Endothelial cell of umbilical vein (primary cell): ENCODE measurements at regions not wholly inside any gene's neighbourhood (a gene's known extent, or its start where the extent isn't known, plus 50 kb on each side); places are given as distances from the start of the nearest gene placed in this dataset.

Experiments
- BruUV-seq: library from RNA; stranded (reverse); fragments of 400-500 nt; replicated peaks from 2 replicates; lab custom pipeline; 2021; lab: Mats Ljungman, UMichigan
- CTCF ChIA-PET: fragments of 300-600, 350-600 bp; sonication (Branson Sonifier 250); formaldehyde crosslinking; loops from one replicate; lab custom pipeline; 2021; ENCODE audit warnings: antibody characterized with exemption, inconsistent platforms; lab: Charles Lee
- POLR2A ChIA-PET: fragments of 300-600, 350-600 bp; sonication (Branson Sonifier 250); formaldehyde crosslinking; loops from one replicate; lab custom pipeline; 2021; ENCODE audit warnings: antibody characterized with exemption, inconsistent platforms; lab: Charles Lee
- DNase-seq: peaks from one replicate; pipeline ENCODE4 v3.0.0-alpha.2; 2011; ENCODE audit warnings: low read depth, low spot score
- FAIRE-seq: peaks from 2 replicates; lab custom pipeline; 2011; peaks lifted over from hg19 to GRCh38; lab: Jason Lieb, UNC
- H2AFZ ChIP-seq: 2 replicates; pipeline ENCODE4 v1.6.0; 2012; ENCODE audit warnings: low read depth, low read length, control low read depth, inconsistent platforms
- H3K27ac ChIP-seq: 2 replicates; pipeline ENCODE4 v1.5.1; 2011; ENCODE audit warnings: low read depth, mild to moderate bottlenecking, control low read depth, low read length, moderate library complexity; ENCODE audit not compliant: insufficient read depth
- H3K27me3 ChIP-seq, 2 experiments: 2 replicates each; pipeline versions ENCODE4 v1.6.0 to v1.6.1; 2011; ENCODE audit warnings: low read length in 2 of 2, mixed read lengths in 1 of 2; ENCODE audit not compliant: control insufficient read depth in 2 of 2, insufficient read depth in 2 of 2
- H3K36me3 ChIP-seq, 2 experiments: 2 replicates in 1 of 2; 3 replicates in 1 of 2; pipeline ENCODE4 v1.5.1; 2011; ENCODE audit warnings: low read length in 2 of 2, mild to moderate bottlenecking in 1 of 2, moderate library complexity in 1 of 2; ENCODE audit not compliant: control insufficient read depth in 2 of 2, insufficient read depth in 2 of 2; ENCODE audit errors: extremely low read depth in 1 of 2
- H3K4me1 ChIP-seq: 3 replicates; pipeline ENCODE4 v1.5.1; 2011; ENCODE audit warnings: mild to moderate bottlenecking, low read length; ENCODE audit not compliant: control insufficient read depth, insufficient read depth; ENCODE audit errors: extremely low read depth
- H3K4me2 ChIP-seq: 2 replicates; pipeline ENCODE4 v1.6.1; 2011; ENCODE audit warnings: low read length, control low read depth, mixed read lengths; ENCODE audit not compliant: insufficient read depth
- H3K4me3 ChIP-seq, 3 experiments: fragments of 200-600 bp in 1 of 3; sonication (generic), shearing (Covaris generic) in 1 of 3; replicated peaks in 1 of 3; 2 replicates each; pipeline ENCODE4 v1.5.1; 2011 to 2016; ENCODE audit warnings: control low read depth in 3 of 3, low read length in 3 of 3, mild to moderate bottlenecking in 2 of 3, inconsistent platforms in 1 of 3, low read depth in 1 of 3, moderate library complexity in 1 of 3; ENCODE audit not compliant: insufficient read depth in 1 of 3
- H3K79me2 ChIP-seq: 2 replicates; pipeline ENCODE4 v1.6.0; 2012; ENCODE audit warnings: low read length, inconsistent platforms; ENCODE audit not compliant: control insufficient read depth, insufficient read depth
- H3K9ac ChIP-seq: replicated peaks from 2 replicates; pipeline ENCODE3; 2011; ENCODE audit warnings: low read length, control low read depth; ENCODE audit not compliant: insufficient read depth; ENCODE audit errors: extremely low read depth
- H3K9me1 ChIP-seq: replicated peaks from 3 replicates; pipeline ENCODE4 v1.6.0; 2011; ENCODE audit warnings: mild to moderate bottlenecking, low read length; ENCODE audit not compliant: control insufficient read depth, insufficient read depth; ENCODE audit errors: extremely low read depth
- H3K9me3 ChIP-seq: replicated peaks from 2 replicates; pipeline ENCODE4 v1.5.1; 2012; ENCODE audit warnings: low read length, inconsistent platforms; ENCODE audit not compliant: control insufficient read depth, insufficient read depth
- H4K20me1 ChIP-seq: replicated peaks from 2 replicates; pipeline ENCODE3; 2011; ENCODE audit warnings: mild to moderate bottlenecking, low read length; ENCODE audit not compliant: control insufficient read depth, insufficient read depth; ENCODE audit errors: extremely low read depth
- CTCF ChIP-seq, 2 donors: IDR thresholded peaks; 1 replicate in 1 of 2; 2 replicates in 1 of 2; pipeline ENCODE4 v1.5.1; 2011; ENCODE audit warnings: low read length in 2 of 2, mild to moderate bottlenecking in 2 of 2, moderate library complexity in 2 of 2, control low read depth in 1 of 2, inconsistent platforms in 1 of 2, low read depth in 1 of 2; ENCODE audit not compliant: insufficient read depth in 1 of 2; ENCODE audit errors: extremely low read depth in 1 of 2
- FOS ChIP-seq: IDR thresholded peaks from 2 replicates; pipeline ENCODE4 v1.6.1; 2011; ENCODE audit warnings: mild to moderate bottlenecking, low read length, moderate library complexity, borderline replicate concordance; ENCODE audit not compliant: insufficient read depth
- MAX ChIP-seq: IDR thresholded peaks from 2 replicates; pipeline ENCODE4 v1.6.1; 2011; ENCODE audit not compliant: insufficient read depth, insufficient read length
- MYC ChIP-seq: IDR thresholded peaks from one replicate; pipeline ENCODE4 v1.6.1; 2011; ENCODE audit warnings: mild to moderate bottlenecking, low read depth, low read length
- POLR2A ChIP-seq: IDR thresholded peaks from 2 replicates; pipeline ENCODE4 v1.6.1; 2012; ENCODE audit warnings: low read depth, mild to moderate bottlenecking, control low read depth, low read length
- POLR2AphosphoS5 ChIP-seq: IDR thresholded peaks from 2 replicates; pipeline ENCODE4 v1.6.1; 2012; ENCODE audit warnings: low read depth, mild to moderate bottlenecking, control low read depth, low read length, moderate library complexity; ENCODE audit not compliant: insufficient read depth
- dilution Hi-C: fragments of 300-500 bp; cut with MboI; formaldehyde crosslinking; loops from one replicate; pipeline ENCODE4 v1.15.0; 2019; ENCODE audit warnings: low sequenced_read_pairs; ENCODE audit not compliant: extremely low pct_ligation_motif_present
- intact Hi-C: fragments of 100-400 bp; cut with micrococcal nuclease; formaldehyde crosslinking; loops from one replicate; pipeline ENCODE4 v1.10.0; 2022

DNA sequence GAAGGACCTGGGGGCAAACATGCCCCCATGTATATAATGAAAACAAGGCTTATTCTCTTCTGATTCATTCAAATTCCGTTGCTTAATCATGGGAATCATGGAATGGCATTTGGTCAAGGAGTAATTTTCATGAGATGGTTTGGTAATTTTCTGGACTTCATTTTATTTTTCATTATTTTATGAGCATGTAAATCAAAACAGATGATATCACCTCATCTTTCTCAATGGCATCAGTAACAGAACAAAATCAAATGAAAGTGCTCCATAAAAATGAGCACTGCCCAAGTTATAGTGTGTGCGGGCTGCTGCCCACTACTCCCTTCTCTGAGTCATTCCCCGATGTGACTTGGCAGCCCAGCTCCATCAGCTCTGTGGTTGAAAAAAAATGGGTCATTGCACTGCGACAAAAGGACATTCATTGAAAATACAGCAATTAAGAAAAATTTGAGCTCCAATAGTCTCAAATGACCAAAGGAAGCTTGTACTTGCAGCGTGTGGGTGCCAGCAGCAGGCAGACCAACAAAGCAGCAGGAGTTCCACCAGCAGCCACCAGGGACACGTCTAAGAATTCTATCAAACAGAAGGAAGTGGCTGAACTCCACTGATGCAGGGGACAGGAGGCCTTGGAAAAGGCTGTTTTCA is 84.3 kb upstream of the VAV3 start:
- dilution Hi-C loops (no loop called here), intact Hi-C loops (no loop called here)
- Histone ChIP-seq H3K9me3 (no peaks in the 10 kb centered on the region), H3K4me3 (no peak overlapping the region), H3K36me3 (no peaks in the 10 kb centered on the region), H3K9ac (no peak overlapping the region), H3K4me2 (no peak overlapping the region), H3K79me2 (no peaks in the 10 kb centered on the region), H3K27ac (no peak overlapping the region), H3K4me1 (peaks cover 18% of the 10 kb centered on the region), H3K9me1 (no peaks in the 10 kb centered on the region), H4K20me1 (no peaks in the 10 kb centered on the region), H2AFZ (no peak overlapping the region), H3K27me3 (peaks cover 0 to 2% of the 10 kb centered on the region in 2 experiments)
- BruUV-seq = no TSS peak
- POLR2A ChIA-PET = no interaction called here
- DNase-seq (no peak), FAIRE-seq (no peak)
- CTCF ChIA-PET = no interaction called here
- no peak for TF ChIP-seq POLR2A
- TF ChIP-seq FOS = no peak
- no peak for TF ChIP-seq MAX
- no peak for TF ChIP-seq MYC
- no peak for TF ChIP-seq POLR2AphosphoS5
- TF ChIP-seq CTCF (IDR thresholded peaks at IDR 0.05; ENCODE audit: extremely low read depth in 1 of 2, insufficient read depth in 1 of 2, low read depth in 1 of 2, low read length in 2 of 2) = peak in 1 of 2 donors; percentile 27
